IMR-90 (cell line): ENCODE measurements at regions not wholly inside any gene's neighbourhood (a gene's known extent, or its start where the extent isn't known, plus 50 kb on each side); places are given as distances from the start of the nearest gene placed in this dataset.

Experiments used
- ATAC-seq: fragments of 200-7000 bp; cut with Tn5 transposase; 2 replicates; pipeline ENCODE4 v1.9.1; 2020; ENCODE audit warnings: low read depth, mild to moderate bottlenecking, moderate library complexity
- BruUV-seq: library from RNA; stranded (reverse); fragments of 400-500 nt; replicated peaks from 2 replicates; lab custom pipeline; 2021; lab: Mats Ljungman, UMichigan
- CTCF ChIA-PET: fragments of 300-600 bp; formaldehyde crosslinking; extraction: SDS; loops from one replicate; lab custom pipeline; 2021; ENCODE audit warnings: antibody characterized with exemption; lab: Yijun Ruan, JAX
- POLR2A ChIA-PET: fragments of 300-600 bp; sonication (Branson Sonifier 250); formaldehyde crosslinking; loops from one replicate; lab custom pipeline; 2022; ENCODE audit warnings: antibody characterized with exemption; ENCODE audit not compliant: unreplicated experiment; lab: Charles Lee
- DNase-seq: peaks from one replicate; pipeline ENCODE4 v3.0.0; 2013
- H2AFZ ChIP-seq: replicated peaks from 2 replicates; pipeline ENCODE3; 2013; ENCODE audit warnings: low read length, mild to moderate bottlenecking; ENCODE audit not compliant: poor library complexity
- H2AK5ac ChIP-seq: 2 replicates; pipeline ENCODE4 v1.6.1; 2013; ENCODE audit warnings: low read depth, low read length, inconsistent platforms
- H2AK9ac ChIP-seq: replicated peaks from 2 replicates; pipeline ENCODE3; 2013; ENCODE audit warnings: mild to moderate bottlenecking, low read depth, low read length, moderate library complexity; ENCODE audit not compliant: poor library complexity
- H2BK120ac ChIP-seq: 2 replicates; pipeline ENCODE4 v1.6.1; 2013; ENCODE audit warnings: low read depth, low read length, inconsistent platforms
- H2BK15ac ChIP-seq: 3 replicates; pipeline ENCODE4 v1.6.1; 2013; ENCODE audit warnings: low read depth, low read length, inconsistent platforms
- H2BK20ac ChIP-seq: 2 replicates; pipeline ENCODE4 v1.6.1; 2013; ENCODE audit warnings: low read depth, mild to moderate bottlenecking, inconsistent platforms, low read length, moderate library complexity
- H2BK5ac ChIP-seq: 2 replicates; pipeline ENCODE4 v1.6.1; 2013; ENCODE audit warnings: mild to moderate bottlenecking, low read depth, low read length, inconsistent platforms; ENCODE audit not compliant: poor library complexity, severe bottlenecking
- H3K14ac ChIP-seq: replicated peaks from 2 replicates; pipeline ENCODE4 v1.6.1; 2013; ENCODE audit warnings: low read depth, low read length, inconsistent platforms
- H3K18ac ChIP-seq: 2 replicates; pipeline ENCODE4 v1.6.1; 2013; ENCODE audit warnings: low read depth, low read length, control low read depth
- H3K23ac ChIP-seq: 2 replicates; pipeline ENCODE4 v1.6.1; 2013; ENCODE audit warnings: low read depth, low read length, inconsistent platforms
- H3K27ac ChIP-seq: 2 replicates; pipeline ENCODE4 v1.5.1; 2013; ENCODE audit warnings: mild to moderate bottlenecking, control low read depth, low read length; ENCODE audit not compliant: insufficient read depth
- H3K27me3 ChIP-seq: 2 replicates; pipeline ENCODE4 v1.6.1; 2013; ENCODE audit warnings: low read length; ENCODE audit not compliant: control insufficient read depth, insufficient read depth
- H3K36me3 ChIP-seq: 2 replicates; pipeline ENCODE4 v1.6.1; 2013; ENCODE audit warnings: low read length, mixed read lengths; ENCODE audit not compliant: control insufficient read depth, insufficient read depth
- H3K4ac ChIP-seq: 2 replicates; pipeline ENCODE4 v1.6.1; 2013; ENCODE audit warnings: low read depth, low read length, inconsistent platforms
- H3K4me1 ChIP-seq: 2 replicates; pipeline ENCODE4 v1.6.1; 2013; ENCODE audit warnings: low read length, mixed read lengths; ENCODE audit not compliant: control insufficient read depth, insufficient read depth
- H3K4me2 ChIP-seq: 2 replicates; pipeline ENCODE4 v1.6.1; 2013; ENCODE audit warnings: low read depth, mild to moderate bottlenecking, control low read depth, low read length, moderate library complexity
- H3K4me3 ChIP-seq: 2 replicates; pipeline ENCODE4 v1.5.1; 2013; ENCODE audit warnings: low read depth, mild to moderate bottlenecking, control low read depth, low read length, moderate library complexity; ENCODE audit not compliant: insufficient read depth
- H3K56ac ChIP-seq: 2 replicates; pipeline ENCODE4 v1.6.1; 2013; ENCODE audit warnings: low read length, inconsistent platforms; ENCODE audit not compliant: insufficient read depth; ENCODE audit errors: extremely low read depth
- H3K79me1 ChIP-seq, 2 experiments: 2 replicates each; pipeline ENCODE4 v1.6.1; 2013; ENCODE audit warnings: low read length in 2 of 2, inconsistent platforms in 1 of 2, low read depth in 1 of 2
- H3K9ac ChIP-seq: 2 replicates; pipeline ENCODE4 v1.6.1; 2013; ENCODE audit warnings: low read depth, low read length, control low read depth
- H3K9me1 ChIP-seq: 2 replicates; pipeline ENCODE4 v1.6.1; 2013; ENCODE audit warnings: low read length, inconsistent platforms; ENCODE audit not compliant: insufficient read depth
- H3K9me3 ChIP-seq: 2 replicates; pipeline ENCODE4 v1.6.1; 2013; ENCODE audit warnings: low read length; ENCODE audit not compliant: control insufficient read depth, insufficient read depth
- H4K20me1 ChIP-seq: 2 replicates; pipeline ENCODE4 v1.6.1; 2013; ENCODE audit warnings: low read length, inconsistent platforms; ENCODE audit not compliant: insufficient read depth
- H4K5ac ChIP-seq: 2 replicates; pipeline ENCODE4 v1.6.1; 2013; ENCODE audit warnings: mild to moderate bottlenecking, low read depth, low read length, control low read depth
- H4K8ac ChIP-seq, 2 experiments: 2 replicates each; pipeline ENCODE4 v1.6.1; 2013; ENCODE audit warnings: low read depth in 2 of 2, low read length in 2 of 2, control low read depth in 1 of 2, inconsistent platforms in 1 of 2
- H4K91ac ChIP-seq: 2 replicates; pipeline ENCODE4 v1.6.1; 2013; ENCODE audit warnings: low read depth, low read length, inconsistent platforms; ENCODE audit not compliant: insufficient read depth
- CTCF ChIP-seq: conservative IDR thresholded peaks from 2 replicates; pipeline ENCODE4 v1.5.1; 2012; ENCODE audit warnings: mild to moderate bottlenecking, low read depth, low read length, improper control_type of control experiment
- ELK1 ChIP-seq: fragments of 150-350 bp; IDR thresholded peaks from 2 replicates; pipeline ENCODE4 v1.6.1; 2016; ENCODE audit warnings: low read depth, mild to moderate bottlenecking, low read length, moderate library complexity, borderline replicate concordance
- RAD21 ChIP-seq: IDR thresholded peaks from 2 replicates; pipeline ENCODE4 v1.6.1; 2012; ENCODE audit warnings: low read length, improper control_type of control experiment
- SMC3 ChIP-seq: fragments of 150-350 bp; IDR thresholded peaks from 2 replicates; pipeline ENCODE4 v1.6.1; 2016; ENCODE audit warnings: low read depth, mild to moderate bottlenecking, antibody characterized with exemption, low read length, moderate library complexity
- WGBS, 2 experiments: methylation state at CpG; one replicate each; pipeline versions ENCODE4 v1.1.5 to v1.1.7; 2013; ENCODE audit warnings: missing lambda C conversion rate in 2 of 2; ENCODE audit not compliant: insufficient read length in 1 of 2; ENCODE audit errors: extremely low coverage in 2 of 2; 5-methylcytosine and 5-hydroxymethylcytosine counted together
- dilution Hi-C: fragments of 300-500 bp; cut with HindIII; formaldehyde crosslinking; loops from one replicate; pipeline ENCODE4 v1.14.3; 2018; ENCODE audit warnings: low sequenced_read_pairs; ENCODE audit not compliant: unreplicated experiment
- in situ Hi-C: fragments of 300-500 bp; cut with MboI; formaldehyde crosslinking; loops from 3 replicates; pipeline ENCODE4 v1.14.3; 2019; ENCODE audit warnings: low sequenced_read_pairs, inconsistent platforms, mixed read lengths
- intact Hi-C: fragments of 100-400 bp; cut with micrococcal nuclease; formaldehyde crosslinking; loops from 2 replicates; pipeline ENCODE4 v1.10.0; 2022

- Histone ChIP-seq H3K18ac (no peak overlapping the region), H2BK5ac (no peak overlapping the region), H4K91ac (no peak overlapping the region), H3K27me3 (peaks cover 2% of the 10 kb centered on the region; the same call in 1 of the 2 replicates), H2AK5ac (no peak overlapping the region), H3K14ac (no peak overlapping the region), H2BK120ac (no peak overlapping the region), H3K79me1 (no peaks in the 10 kb centered on the region), H3K23ac (no peak overlapping the region), H3K4ac (no peak overlapping the region), H2BK15ac (no peak overlapping the region), H2BK20ac (no peak overlapping the region), H3K4me3 (no peak overlapping the region), H3K9ac (no peak overlapping the region), H3K9me3 (no peaks in the 10 kb centered on the region), H3K4me1 (0 out of 2 replicates have a peak, but pooled peaks cover 2% of the 10 kb centered on the region), H4K8ac (no peak overlapping the region), H2AFZ (no peak overlapping the region), H3K36me3 (no peaks in the 10 kb centered on the region), H3K9me1 (no peaks in the 10 kb centered on the region), H3K27ac (no peak overlapping the region), H3K56ac (no peak overlapping the region), H4K5ac (no peak overlapping the region), H3K4me2 (no peak overlapping the region), H4K20me1 (no peaks in the 10 kb centered on the region), H2AK9ac (no peak overlapping the region)
- POLR2A ChIA-PET, result no interaction called here
- dilution Hi-C loops, result no loop called here
- ATAC-seq, result no peak
- intact Hi-C loops, result loop anchor here (5.0 kb wide), 1 partner anchor 521 kb away; no protein-coding TSS in a partner anchor
- BruUV-seq, result no TSS peak
- WGBS, 2 experiments, result no CpG with 5 or more reads among the region's 1 CpG
- in situ Hi-C loops, result loop anchor here (5.0 to 25.0 kb wide), 3 partner anchors 206 to 804 kb away; no protein-coding TSS in a partner anchor
- DNase-seq, result peak; percentile 43
- peak; percentile 21; the same call in 1 of the 2 replicates for TF ChIP-seq RAD21
- peak; percentile 47 for TF ChIP-seq CTCF
- TF ChIP-seq ELK1, result no peak
- TF ChIP-seq SMC3, result peak; percentile 43; the same call in 1 of the 2 replicates
- CTCF ChIA-PET, result interaction anchor here (0.6 to 1.3 kb wide), 7 partner anchors 10 to 501 kb away, joined by 3 read pairs; no protein-coding TSS in a partner anchor
These were observed 51.8 kb upstream of the ANK3 start for GRCh38 chr10:60441515-60441914.
